Activated CD4-positive, alpha-beta T cell treated with anti-CD3 and anti-CD28 coated beads, Interleukin-2, amount 50 U/mL, for 48 hours (primary cell): ENCODE measurements at regions not wholly inside any gene's neighbourhood (a gene's known extent, or its start where the extent isn't known, plus 50 kb on each side); places are given as distances from the start of the nearest gene placed in this dataset.

Source experiments
- DNase-seq, 2 experiments: peaks; one replicate each; pipeline ENCODE4 v3.0.0-alpha.2; 2020

- no peak for DNase-seq
Measured at GRCh38 chr4:81921751-81922159, 450.0 kb upstream of the RASGEF1B start.

GRCh38 chr4:81919810-81920209, 448.1 kb upstream of the RASGEF1B start:
- no peak for DNase-seq

DNA sequence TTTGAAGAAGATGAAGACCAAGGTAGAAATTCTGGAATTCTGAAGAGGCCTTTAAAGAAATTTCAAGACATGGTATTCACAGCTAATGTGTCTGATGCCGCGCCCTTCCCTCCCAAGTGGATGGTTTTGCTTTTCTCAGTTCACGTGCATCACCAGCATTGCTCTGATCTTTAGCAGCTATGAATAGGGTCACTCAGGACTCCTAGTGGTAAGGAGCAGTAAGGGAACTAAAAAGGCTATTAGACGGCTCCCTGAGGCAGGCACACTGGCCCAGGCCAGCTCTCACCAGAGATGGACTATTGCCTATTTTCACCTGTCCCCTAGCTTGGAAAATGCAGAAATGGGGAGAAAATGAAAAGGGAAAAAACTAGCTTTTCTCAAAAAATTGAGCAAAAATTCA, 447.5 kb upstream of the RASGEF1B start:
- no peak for DNase-seq

- no peak for DNase-seq
Measured at GRCh38 chr4:81915430-81915829, 443.7 kb upstream of the RASGEF1B start.

- DNase-seq = no peak
Measured at GRCh38 chr4:81914623-81915022, 442.9 kb upstream of the RASGEF1B start.

GRCh38 chr4:81913427-81913879, 441.7 kb upstream of the RASGEF1B start:
- peak; percentile 49 to 60 for DNase-seq

GRCh38 chr4:81912376-81913030, 440.8 kb upstream of the RASGEF1B start:
- DNase-seq = no peak

- no peak for DNase-seq
Measured at GRCh38 chr4:81906905-81907304, 435.2 kb upstream of the RASGEF1B start.

GRCh38 chr4:81905971-81906370, 434.3 kb upstream of the RASGEF1B start:
- DNase-seq = no peak

GRCh38 chr4:81904121-81904520, 432.4 kb upstream of the RASGEF1B start:
- no peak for DNase-seq

DNA sequence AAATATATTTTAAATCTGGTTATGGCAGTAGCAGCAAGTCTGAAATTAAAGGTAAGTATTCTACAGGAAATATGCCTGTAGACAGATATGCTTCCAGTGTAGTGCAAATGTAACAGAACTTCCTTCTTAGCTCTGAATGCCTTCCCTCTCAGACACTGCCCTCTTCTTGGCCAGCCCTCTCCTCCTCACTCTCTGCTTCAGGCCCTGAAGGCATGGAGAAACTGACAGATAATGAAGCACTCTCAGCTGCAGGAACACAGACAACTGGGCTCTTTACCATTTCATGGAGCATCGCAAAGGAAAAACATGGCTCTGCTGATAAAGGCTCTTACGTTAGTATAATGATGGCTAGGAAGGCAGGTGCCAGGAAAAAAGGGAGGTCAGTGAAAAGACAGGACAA, 431.5 kb upstream of the RASGEF1B start:
- DNase-seq = no peak

DNA sequence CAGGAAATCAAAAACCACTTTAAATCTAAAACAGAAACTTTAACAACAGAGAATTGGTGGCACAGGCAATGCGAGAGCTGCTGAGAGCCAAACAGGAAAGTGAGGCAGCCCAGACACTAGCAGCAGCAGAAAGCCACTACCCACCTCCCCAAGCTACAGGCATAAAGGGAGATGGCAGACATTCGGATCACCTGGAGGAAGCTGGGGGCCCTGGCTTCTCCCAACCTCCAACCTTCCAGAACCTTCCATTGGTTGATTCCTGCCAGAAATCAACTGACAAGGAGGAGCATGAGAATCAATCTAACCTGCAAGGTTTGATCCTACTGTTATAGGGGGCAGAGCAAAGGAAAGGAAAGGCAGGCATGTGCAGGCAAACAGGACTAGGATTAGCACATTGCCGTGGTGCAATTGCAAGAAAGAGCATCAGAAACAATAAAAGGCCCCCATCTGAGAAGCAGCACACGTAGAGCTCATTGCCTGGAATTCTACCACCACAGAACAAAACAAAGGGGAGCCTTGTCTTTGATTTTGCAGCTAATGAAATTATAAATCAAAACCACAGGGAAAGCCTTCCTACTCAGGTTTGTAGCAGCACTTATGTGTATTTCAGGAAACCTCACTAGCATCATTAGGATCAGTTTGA, 427.3 kb upstream of the RASGEF1B start:
- no peak for DNase-seq

DNA sequence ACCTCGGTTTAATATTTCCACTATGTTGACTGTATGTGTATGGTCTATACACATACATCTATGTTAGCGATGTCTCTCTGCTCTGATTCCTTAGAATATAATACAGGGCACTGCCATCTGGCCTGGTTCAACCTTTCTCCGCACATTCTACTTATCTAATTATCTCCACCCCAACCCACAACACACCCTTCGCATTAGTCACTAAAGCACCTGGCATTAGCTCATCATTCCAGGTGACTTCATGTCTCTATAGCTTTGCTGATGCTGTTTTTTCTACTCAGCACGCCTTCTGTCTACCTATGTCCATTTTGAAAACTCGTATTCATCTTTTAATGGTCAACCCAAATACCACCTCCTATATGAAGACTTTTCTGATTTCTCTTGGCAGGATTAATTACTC, 425.2 kb upstream of the RASGEF1B start:
- no peak for DNase-seq

DNA sequence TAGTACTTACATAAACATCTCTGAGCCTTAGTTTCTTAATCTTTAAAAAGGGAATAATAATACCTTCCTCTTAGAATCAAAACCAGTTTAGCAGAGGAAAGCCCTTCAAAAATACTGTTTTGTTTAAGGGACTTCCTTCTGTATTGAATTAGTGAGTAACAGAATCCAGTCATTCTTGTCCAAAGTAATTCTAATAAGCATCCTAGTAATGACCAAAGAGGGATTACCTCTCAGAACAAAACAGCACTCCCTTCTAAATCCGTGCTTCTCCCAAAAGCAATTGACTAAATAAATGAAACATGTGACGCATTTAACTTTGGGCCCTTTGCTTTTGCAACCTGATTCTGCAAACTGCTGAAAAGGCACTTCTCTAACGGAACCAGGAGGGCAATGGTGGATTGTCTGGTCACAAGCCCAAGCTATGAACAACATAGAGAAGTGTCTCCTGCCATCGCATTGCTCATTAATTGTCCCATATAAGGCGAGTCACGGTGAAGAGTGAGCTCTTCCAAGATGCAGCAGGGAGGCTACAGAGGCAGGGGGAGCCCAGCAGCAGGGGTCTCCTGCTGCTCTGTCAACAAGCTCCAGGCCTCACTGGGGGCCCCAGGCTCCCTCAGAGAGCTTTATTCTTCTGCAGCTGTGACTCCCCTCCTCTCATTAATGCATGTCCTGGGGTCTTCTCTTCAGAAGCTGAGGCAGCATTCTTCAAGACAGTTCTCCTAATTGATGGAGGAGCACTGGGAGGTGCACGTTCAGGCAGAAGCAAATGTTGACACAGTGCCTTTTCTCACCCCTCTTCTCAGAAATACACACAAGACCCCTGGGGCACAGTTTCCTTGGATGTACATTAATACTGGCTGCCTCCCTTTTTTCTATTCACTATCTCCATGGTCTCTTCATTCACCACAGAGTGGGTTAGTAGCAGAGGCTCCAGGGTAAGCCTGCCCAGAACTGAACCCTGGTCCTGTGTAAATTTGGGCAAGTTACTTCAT, 419.6 kb upstream of the RASGEF1B start:
- no peak for DNase-seq

DNA sequence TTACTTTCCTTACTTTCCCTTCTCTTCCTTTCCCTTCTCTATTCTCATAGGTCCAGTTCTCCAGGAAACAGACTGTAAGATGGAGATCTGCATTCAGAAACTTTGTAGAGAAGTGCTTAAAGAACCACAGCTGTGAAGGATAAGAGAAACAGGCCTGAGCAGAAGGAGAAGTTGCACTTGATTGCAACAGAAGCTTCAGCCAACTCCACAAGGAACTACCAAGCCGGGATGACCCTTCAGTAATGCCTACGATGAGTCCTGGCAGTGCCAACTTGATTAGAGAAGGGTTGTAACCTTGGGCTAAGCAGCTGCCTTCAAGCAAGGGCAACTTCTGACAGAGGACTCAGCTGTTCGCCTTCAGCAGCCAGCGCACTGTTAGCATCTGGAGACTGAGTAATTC, 413.3 kb upstream of the RASGEF1B start:
- no peak for DNase-seq

GRCh38 chr4:81883530-81884450, 412.1 kb upstream of the RASGEF1B start:
- DNase-seq = no peak

DNA sequence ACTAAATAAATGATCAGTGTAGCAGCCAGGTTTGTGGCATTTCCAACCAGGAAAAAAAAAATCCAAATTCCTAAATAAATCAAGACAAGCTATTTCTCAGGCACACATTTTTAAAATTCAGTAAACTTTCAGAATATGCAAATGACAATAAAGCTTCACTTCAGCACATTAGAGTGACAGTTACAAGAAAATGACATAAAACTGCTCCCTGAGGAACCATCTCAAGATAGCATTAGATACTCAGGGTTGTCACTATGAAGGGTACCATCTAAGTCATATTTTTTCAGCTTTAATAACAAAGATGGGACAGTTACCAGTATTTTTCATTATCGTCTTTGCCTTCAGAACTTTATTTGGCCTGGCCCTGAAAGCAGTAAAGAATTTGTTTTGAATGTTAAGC, 411.3 kb upstream of the RASGEF1B start:
- DNase-seq = no peak

GRCh38 chr4:81881855-81882621, 410.3 kb upstream of the RASGEF1B start:
- no peak for DNase-seq

GRCh38 chr4:81876106-81876505, 404.4 kb upstream of the RASGEF1B start:
- no peak for DNase-seq

GRCh38 chr4:81874661-81875515, 403.2 kb upstream of the RASGEF1B start:
- no peak for DNase-seq

GRCh38 chr4:81870275-81870674, 398.6 kb upstream of the RASGEF1B start:
- no peak for DNase-seq
